Endodermal cell (in vitro differentiated cells): ENCODE measurements at regions not wholly inside any gene's neighbourhood (a gene's known extent, or its start where the extent isn't known, plus 50 kb on each side); places are given as distances from the start of the nearest gene placed in this dataset.

Experiments used
- DNase-seq: peaks from one replicate; pipeline ENCODE4 v3.0.0-alpha.2; 2017
- H3K27ac ChIP-seq: 2 replicates; pipeline ENCODE4 v1.5.1; 2013; ENCODE audit warnings: mild to moderate bottlenecking, low read depth, low read length, moderate library complexity
- H3K27me3 ChIP-seq: 2 replicates; pipeline ENCODE4 v1.6.1; 2013; ENCODE audit warnings: mild to moderate bottlenecking, low read length, moderate library complexity; ENCODE audit not compliant: insufficient read depth, control insufficient read depth, poor library complexity, severe bottlenecking
- H3K36me3 ChIP-seq: 2 replicates; pipeline ENCODE4 v1.7.0; 2013; ENCODE audit warnings: mild to moderate bottlenecking, low read length, moderate library complexity; ENCODE audit not compliant: control insufficient read depth, insufficient read depth
- H3K4me1 ChIP-seq: one replicate; pipeline ENCODE4 v1.7.0; 2013; ENCODE audit warnings: low read length; ENCODE audit not compliant: control insufficient read depth, insufficient read depth
- H3K4me3 ChIP-seq: 2 replicates; pipeline ENCODE4 v1.5.1; 2013; ENCODE audit warnings: mild to moderate bottlenecking, low read length, moderate library complexity
- H3K9ac ChIP-seq: 2 replicates; pipeline ENCODE4 v1.6.1; 2013; ENCODE audit warnings: mild to moderate bottlenecking, low read length, moderate library complexity; ENCODE audit not compliant: poor library complexity, severe bottlenecking; ENCODE audit errors: extremely low read depth
- H3K9me3 ChIP-seq: 2 replicates; pipeline ENCODE4 v1.6.1; 2013; ENCODE audit warnings: mild to moderate bottlenecking, low read length, moderate library complexity; ENCODE audit not compliant: control insufficient read depth
- H3K27ac Mint-ChIP-seq: 2 replicates; pipeline ENCODE4 v1.8.0; 2020; ENCODE audit warnings: mixed read lengths
- H3K27me3 Mint-ChIP-seq: 2 replicates; pipeline ENCODE4 v1.8.0; 2021; ENCODE audit warnings: mild to moderate bottlenecking, mixed read lengths; ENCODE audit not compliant: insufficient read depth
- H3K36me3 Mint-ChIP-seq: 2 replicates; pipeline ENCODE4 v1.8.0; 2020; ENCODE audit warnings: low read depth, mixed read lengths
- H3K4me1 Mint-ChIP-seq: 2 replicates; pipeline ENCODE4 v1.8.0; 2020; ENCODE audit warnings: mixed read lengths
- H3K4me3 Mint-ChIP-seq: 2 replicates; pipeline ENCODE4 v1.8.0; 2020; ENCODE audit warnings: mild to moderate bottlenecking, moderate library complexity, mixed read lengths
- H3K9me3 Mint-ChIP-seq: 2 replicates; pipeline ENCODE4 v1.8.0; 2020; ENCODE audit warnings: mild to moderate bottlenecking, mixed read lengths
- whole genome bisulfite sequencing, 2 experiments: methylation state at CpG; one replicate each; pipeline versions ENCODE4 v1.1.5 to v1.1.7; 2013; ENCODE audit warnings: missing lambda C conversion rate in 2 of 2, mixed read lengths in 1 of 2; ENCODE audit not compliant: insufficient coverage in 1 of 2, insufficient read length in 1 of 2; 5-methylcytosine and 5-hydroxymethylcytosine counted together
- TF ChIP-seq, protein P1 (sequence below): fragments of 200-600 bp; sonication (generic); conservative IDR thresholded peaks from 2 replicates; pipeline ENCODE4 v1.5.0; 2021; ENCODE audit warnings: antibody characterized with exemption, mild to moderate bottlenecking

DNA sequence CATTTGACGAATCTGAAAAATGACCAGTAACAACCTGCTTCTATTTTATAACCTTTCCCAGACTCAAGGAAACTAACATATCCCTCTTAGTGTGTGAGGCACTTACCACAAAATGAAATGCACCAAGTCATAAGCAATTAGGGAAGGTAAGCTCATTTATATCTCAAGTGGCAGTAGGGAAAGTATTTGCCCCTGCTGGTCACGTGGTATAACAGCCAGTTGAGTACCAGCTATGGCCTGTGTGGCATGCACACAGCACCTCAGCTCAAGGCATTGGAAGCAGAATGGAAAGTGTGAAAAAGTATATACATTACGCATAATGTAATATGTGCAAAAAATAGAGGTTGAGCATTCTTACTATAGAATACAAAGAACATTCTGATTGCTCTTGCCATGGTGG lies 178.3 kb upstream of the GYPA start:
- TF ChIP-seq, protein P1, sequence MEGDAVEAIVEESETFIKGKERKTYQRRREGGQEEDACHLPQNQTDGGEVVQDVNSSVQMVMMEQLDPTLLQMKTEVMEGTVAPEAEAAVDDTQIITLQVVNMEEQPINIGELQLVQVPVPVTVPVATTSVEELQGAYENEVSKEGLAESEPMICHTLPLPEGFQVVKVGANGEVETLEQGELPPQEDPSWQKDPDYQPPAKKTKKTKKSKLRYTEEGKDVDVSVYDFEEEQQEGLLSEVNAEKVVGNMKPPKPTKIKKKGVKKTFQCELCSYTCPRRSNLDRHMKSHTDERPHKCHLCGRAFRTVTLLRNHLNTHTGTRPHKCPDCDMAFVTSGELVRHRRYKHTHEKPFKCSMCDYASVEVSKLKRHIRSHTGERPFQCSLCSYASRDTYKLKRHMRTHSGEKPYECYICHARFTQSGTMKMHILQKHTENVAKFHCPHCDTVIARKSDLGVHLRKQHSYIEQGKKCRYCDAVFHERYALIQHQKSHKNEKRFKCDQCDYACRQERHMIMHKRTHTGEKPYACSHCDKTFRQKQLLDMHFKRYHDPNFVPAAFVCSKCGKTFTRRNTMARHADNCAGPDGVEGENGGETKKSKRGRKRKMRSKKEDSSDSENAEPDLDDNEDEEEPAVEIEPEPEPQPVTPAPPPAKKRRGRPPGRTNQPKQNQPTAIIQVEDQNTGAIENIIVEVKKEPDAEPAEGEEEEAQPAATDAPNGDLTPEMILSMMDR: peak; percentile 57
- Mint-ChIP-seq H3K36me3 (peaks cover 6% of the 10 kb centered on the region), H3K4me3 (no peak overlapping the region), H3K4me1 (no peaks in the 10 kb centered on the region), H3K27ac (no peak overlapping the region), H3K9me3 (peaks cover 25% of the 10 kb centered on the region), H3K27me3 (no peaks in the 10 kb centered on the region)
- H3K27me3 ChIP-seq: no peaks in the 10 kb centered on the region
- peaks cover 32% of the 10 kb centered on the region for H3K9me3 ChIP-seq
- no peak overlapping the region for H3K27ac ChIP-seq
- H3K9ac ChIP-seq: no peak overlapping the region
- H3K4me3 ChIP-seq: no peak overlapping the region
- no peaks in the 10 kb centered on the region for H3K36me3 ChIP-seq
- WGBS, 2 experiments: 91 to 93% methylated on average over 3 of the region's 3 CpGs
- H3K4me1 ChIP-seq: no peaks in the 10 kb centered on the region
- DNase-seq: no peak

DNA sequence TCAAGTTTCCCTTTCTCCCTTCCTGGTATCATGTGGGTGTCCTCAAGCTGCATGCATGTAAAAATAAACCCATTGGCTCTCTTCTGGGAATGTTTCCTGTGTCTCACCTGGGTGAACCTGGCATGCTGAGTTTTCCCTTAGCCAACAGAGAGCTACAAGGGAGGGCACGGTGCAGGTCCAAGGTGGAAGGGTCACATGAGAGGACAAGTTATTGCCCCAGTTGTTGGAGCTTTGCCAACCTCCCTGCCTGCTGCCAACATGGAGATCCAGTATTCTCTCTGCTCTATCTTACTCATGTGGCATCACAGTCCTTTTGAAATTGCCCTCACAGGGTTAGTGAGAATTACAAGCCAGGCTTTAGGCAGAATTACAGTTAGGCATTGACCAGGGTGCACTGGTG lies 196.1 kb upstream of the GYPA start:
- WGBS, 2 experiments: 93 to 100% methylated on average over 1 of the region's 1 CpG
- Histone ChIP-seq H3K27me3 (no peaks in the 10 kb centered on the region), H3K36me3 (no peaks in the 10 kb centered on the region), H3K9me3 (no peaks in the 10 kb centered on the region), H3K9ac (no peak overlapping the region), H3K4me1 (no peaks in the 10 kb centered on the region), H3K27ac (no peak overlapping the region), H3K4me3 (no peak overlapping the region)
- peaks cover 9% of the 10 kb centered on the region for H3K4me1 Mint-ChIP-seq
- peaks cover 10% of the 10 kb centered on the region for H3K9me3 Mint-ChIP-seq
- H3K36me3 Mint-ChIP-seq: no peaks in the 10 kb centered on the region
- no peak overlapping the region for H3K4me3 Mint-ChIP-seq
- H3K27me3 Mint-ChIP-seq: no peaks in the 10 kb centered on the region
- TF ChIP-seq, protein P1: no peak
- no peak for DNase-seq
- no peak overlapping the region for H3K27ac Mint-ChIP-seq

DNA sequence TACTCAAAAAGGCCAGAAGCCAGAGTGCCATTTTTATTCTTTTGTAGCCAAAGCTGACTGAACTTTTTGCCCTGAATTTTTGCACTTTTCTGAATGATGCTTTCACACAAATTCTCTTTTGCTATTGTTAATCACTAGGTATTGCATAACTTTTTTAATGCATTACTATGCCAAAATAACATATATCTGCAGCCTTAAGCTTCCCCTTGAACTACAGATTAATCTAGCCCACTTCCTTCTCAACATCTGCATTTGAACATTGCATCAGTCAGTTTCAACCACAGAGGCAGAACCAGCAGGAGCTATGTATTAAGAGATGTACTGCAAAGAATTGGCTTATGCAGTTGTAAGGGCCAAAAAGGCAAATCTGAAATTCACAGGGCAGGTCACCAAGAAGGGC lies 197.6 kb upstream of the GYPA start:
- Histone ChIP-seq H3K4me1 (no peaks in the 10 kb centered on the region), H3K27ac (no peak overlapping the region), H3K4me3 (no peak overlapping the region), H3K27me3 (no peaks in the 10 kb centered on the region), H3K36me3 (no peaks in the 10 kb centered on the region), H3K9me3 (no peaks in the 10 kb centered on the region), H3K9ac (no peak overlapping the region)
- H3K36me3 Mint-ChIP-seq: no peaks in the 10 kb centered on the region
- TF ChIP-seq, protein P1: no peak
- H3K4me1 Mint-ChIP-seq: peaks cover 9% of the 10 kb centered on the region
- H3K27me3 Mint-ChIP-seq: no peaks in the 10 kb centered on the region
- H3K4me3 Mint-ChIP-seq: no peak overlapping the region
- no peak overlapping the region for H3K27ac Mint-ChIP-seq
- peaks cover 10% of the 10 kb centered on the region for H3K9me3 Mint-ChIP-seq
- no peak for DNase-seq
